Tibial nerve (tissue), 4 donors: ENCODE measurements at regions not wholly inside any gene's neighbourhood (a gene's known extent, or its start where the extent isn't known, plus 50 kb on each side); places are given as distances from the start of the nearest gene placed in this dataset.

ENCODE experiments used
- DNase-seq, 2 donors: peaks; one replicate each; pipeline ENCODE4 v3.0.0-alpha.2; 2019; ENCODE audit warnings: low spot score in 2 of 2
- H3K27ac ChIP-seq, 4 donors: fragments of 200-600 bp; sonication (generic) in 3 of 4; one replicate each; pipeline ENCODE4 v1.5.1; 2017 to 2019; ENCODE audit warnings: mild to moderate bottlenecking in 1 of 4
- H3K27me3 ChIP-seq, 2 donors: fragments of 200-600 bp; sonication (generic) in 1 of 2; one replicate each; pipeline versions ENCODE4 v1.5.1 to v1.6.0; 2017 to 2019
- H3K36me3 ChIP-seq, 3 donors: fragments of 200-600 bp; sonication (generic); one replicate each; pipeline ENCODE4 v1.5.1; 2018 to 2019
- H3K4me1 ChIP-seq, 4 donors: fragments of 200-600 bp; sonication (generic) in 3 of 4; one replicate each; pipeline ENCODE4 v1.5.1; 2017 to 2019
- H3K4me3 ChIP-seq, 4 donors: fragments of 200-600 bp; sonication (generic) in 3 of 4; one replicate each; pipeline ENCODE4 v1.5.1; 2017 to 2019; ENCODE audit warnings: mild to moderate bottlenecking in 1 of 4, moderate library complexity in 1 of 4
- H3K9me3 ChIP-seq, 4 donors: fragments of 200-600 bp; sonication (generic) in 3 of 4; one replicate each; pipeline ENCODE4 v1.5.1; 2017 to 2019
- EP300 ChIP-seq, 2 donors: sonication (generic); formaldehyde crosslinking; IDR thresholded peaks; one replicate each; pipeline ENCODE4 v1.6.1; 2017; ENCODE audit warnings: antibody characterized with exemption in 2 of 2, mild to moderate bottlenecking in 1 of 2
- POLR2A ChIP-seq, 2 donors: fragments of 450-650 bp; IDR thresholded peaks; one replicate each; pipeline ENCODE4 v1.6.1; 2017; ENCODE audit warnings: antibody characterized with exemption in 2 of 2, mild to moderate bottlenecking in 2 of 2, moderate library complexity in 2 of 2
- WGBS, 2 donors: methylation state at CpG; one replicate each; pipeline ENCODE4 v1.1.5; 2018; 5-methylcytosine and 5-hydroxymethylcytosine counted together
- TF ChIP-seq, protein P1 (sequence below), 5 experiments: fragments of 200-600 bp in 3 of 5; fragments of 450-650 bp in 2 of 5; sonication (generic) in 3 of 5; IDR thresholded peaks; one replicate each; pipeline ENCODE4 v1.5.1; 2016 to 2019; ENCODE audit warnings: antibody characterized with exemption in 5 of 5, mild to moderate bottlenecking in 3 of 5, moderate library complexity in 2 of 5

DNA sequence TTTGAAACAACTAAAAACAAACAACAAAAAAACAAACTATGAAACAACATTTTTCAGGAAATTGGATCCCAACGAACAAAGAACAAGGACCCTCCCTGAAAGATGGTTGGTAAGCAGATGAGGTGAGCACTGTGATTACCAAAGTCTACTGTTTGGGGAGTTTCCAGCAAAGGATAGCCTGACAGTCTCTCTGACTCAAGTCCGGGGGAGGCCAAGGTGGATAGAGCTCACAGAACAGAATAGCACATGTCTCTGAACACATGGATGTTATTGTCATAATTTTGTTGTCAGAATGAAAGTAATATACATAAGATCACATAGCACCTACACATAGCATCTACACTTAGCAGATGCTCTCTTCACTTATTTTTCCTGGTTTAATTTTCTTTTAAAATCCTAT is 501.3 kb upstream of the TENM4 start:
- WGBS, 2 donors = 64 to 83% methylated on average over 2 of the region's 2 CpGs
- no peaks in the 10 kb centered on the region for H3K36me3 ChIP-seq
- H3K27me3 ChIP-seq = no peaks in the 10 kb centered on the region
- no peak for DNase-seq
- TF ChIP-seq POLR2A (IDR thresholded peaks at IDR 0.05) (no peak), EP300 (IDR thresholded peaks at IDR 0.05) (no peak)
- TF ChIP-seq, protein P1, sequence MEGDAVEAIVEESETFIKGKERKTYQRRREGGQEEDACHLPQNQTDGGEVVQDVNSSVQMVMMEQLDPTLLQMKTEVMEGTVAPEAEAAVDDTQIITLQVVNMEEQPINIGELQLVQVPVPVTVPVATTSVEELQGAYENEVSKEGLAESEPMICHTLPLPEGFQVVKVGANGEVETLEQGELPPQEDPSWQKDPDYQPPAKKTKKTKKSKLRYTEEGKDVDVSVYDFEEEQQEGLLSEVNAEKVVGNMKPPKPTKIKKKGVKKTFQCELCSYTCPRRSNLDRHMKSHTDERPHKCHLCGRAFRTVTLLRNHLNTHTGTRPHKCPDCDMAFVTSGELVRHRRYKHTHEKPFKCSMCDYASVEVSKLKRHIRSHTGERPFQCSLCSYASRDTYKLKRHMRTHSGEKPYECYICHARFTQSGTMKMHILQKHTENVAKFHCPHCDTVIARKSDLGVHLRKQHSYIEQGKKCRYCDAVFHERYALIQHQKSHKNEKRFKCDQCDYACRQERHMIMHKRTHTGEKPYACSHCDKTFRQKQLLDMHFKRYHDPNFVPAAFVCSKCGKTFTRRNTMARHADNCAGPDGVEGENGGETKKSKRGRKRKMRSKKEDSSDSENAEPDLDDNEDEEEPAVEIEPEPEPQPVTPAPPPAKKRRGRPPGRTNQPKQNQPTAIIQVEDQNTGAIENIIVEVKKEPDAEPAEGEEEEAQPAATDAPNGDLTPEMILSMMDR (IDR thresholded peaks at IDR 0.05) = no peak
- H3K4me1 ChIP-seq = no peaks in the 10 kb centered on the region
- H3K27ac ChIP-seq = no peak overlapping the region
- H3K9me3 ChIP-seq = no peaks in the 10 kb centered on the region
- no peak overlapping the region for H3K4me3 ChIP-seq

DNA sequence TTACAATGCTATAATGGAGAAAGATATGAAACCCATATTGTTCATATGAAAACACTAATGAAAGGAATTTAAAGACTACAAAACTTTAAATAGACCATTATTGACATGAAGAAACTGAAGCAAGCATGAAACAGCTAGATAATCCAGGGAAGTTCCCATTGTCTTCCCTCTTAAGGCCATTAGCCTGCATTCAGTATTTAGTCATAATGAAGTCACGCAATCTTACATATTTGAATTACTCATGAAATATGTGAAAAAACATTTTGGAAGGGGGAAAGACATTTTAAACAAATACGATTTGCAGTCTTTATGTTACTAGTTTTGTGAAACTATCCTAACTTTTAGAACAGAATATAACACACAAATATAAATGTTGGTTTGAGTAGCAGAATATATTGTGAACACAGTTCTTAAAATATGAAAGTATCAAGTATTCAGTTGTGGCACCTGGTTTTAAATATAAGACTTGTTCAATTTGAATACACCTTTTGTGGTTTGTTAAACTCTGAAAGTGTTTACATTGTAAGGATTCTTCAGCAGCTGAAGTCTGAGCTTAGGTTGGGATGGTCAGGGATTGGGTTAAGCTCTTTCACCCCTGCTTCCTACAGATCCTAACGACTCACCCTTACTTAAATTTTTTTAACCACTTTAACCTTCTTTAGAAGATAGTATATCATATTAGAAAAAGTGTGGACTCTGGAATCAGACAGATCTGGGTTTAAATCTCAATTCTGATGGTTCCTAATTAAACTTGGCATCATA is 500.3 kb upstream of the TENM4 start:
- no peak for DNase-seq
- TF ChIP-seq POLR2A (IDR thresholded peaks at IDR 0.05) = no peak
- Histone ChIP-seq H3K9me3 (no peaks in the 10 kb centered on the region), H3K36me3 (no peaks in the 10 kb centered on the region), H3K4me1 (no peaks in the 10 kb centered on the region), H3K27me3 (no peaks in the 10 kb centered on the region), H3K27ac (no peak overlapping the region), H3K4me3 (no peak overlapping the region)
- WGBS, 2 donors = 71 to 72% methylated on average over 3 of the region's 3 CpGs

DNA sequence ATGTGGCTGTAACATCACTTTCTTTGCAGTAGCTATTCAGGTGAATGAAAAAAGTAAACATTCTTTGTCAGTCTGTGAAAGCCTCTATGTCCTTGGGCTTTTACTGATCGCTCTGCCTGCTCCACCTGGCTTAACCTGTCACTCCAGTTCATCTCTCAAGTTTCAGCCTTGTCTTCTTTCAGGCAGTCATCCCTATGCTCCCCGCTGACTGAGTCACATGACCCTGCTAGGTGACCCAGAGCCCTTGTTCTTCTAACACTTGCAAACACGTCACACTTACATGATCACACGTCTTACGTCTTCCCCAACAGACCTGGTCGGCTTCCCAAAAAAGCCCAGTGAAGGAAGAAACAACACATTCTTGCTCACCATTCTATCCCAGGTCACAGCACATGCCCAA is 499.3 kb upstream of the TENM4 start:
- no peaks in the 10 kb centered on the region for H3K36me3 ChIP-seq
- no peaks in the 10 kb centered on the region for H3K9me3 ChIP-seq
- 60 to 71% methylated on average over 6 of the region's 6 CpGs for WGBS, 2 donors
- no peaks in the 10 kb centered on the region for H3K4me1 ChIP-seq
- no peak overlapping the region for H3K4me3 ChIP-seq
- no peak for DNase-seq
- H3K27ac ChIP-seq = no peak overlapping the region
- TF ChIP-seq POLR2A (IDR thresholded peaks at IDR 0.05) = no peak
- TF ChIP-seq, protein P1 (IDR thresholded peaks at IDR 0.05) = no peak
- TF ChIP-seq EP300 (IDR thresholded peaks at IDR 0.05) = no peak
- H3K27me3 ChIP-seq = no peaks in the 10 kb centered on the region

DNA sequence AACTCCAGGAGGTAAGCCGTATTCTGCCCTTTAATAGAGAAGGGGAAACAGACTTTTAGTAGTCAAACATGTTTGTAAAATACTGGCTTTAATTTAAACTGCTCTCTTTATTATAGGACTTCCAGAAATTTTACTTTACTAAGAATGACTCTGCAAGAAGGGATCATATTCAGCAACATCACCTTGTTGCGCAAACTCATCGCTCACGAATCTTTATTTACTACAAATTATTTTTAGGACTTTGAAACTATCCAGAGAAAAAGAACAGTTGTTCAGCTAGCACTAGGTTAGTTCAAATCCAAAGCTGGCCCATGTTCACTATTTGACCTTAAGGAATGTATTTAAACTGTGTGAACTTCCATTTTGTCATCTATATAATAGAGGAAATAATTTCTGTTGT is 498.3 kb upstream of the TENM4 start:
- no peaks in the 10 kb centered on the region for H3K27me3 ChIP-seq
- H3K4me1 ChIP-seq = no peaks in the 10 kb centered on the region
- no peak overlapping the region for H3K4me3 ChIP-seq
- H3K27ac ChIP-seq = no peak overlapping the region
- no peaks in the 10 kb centered on the region for H3K36me3 ChIP-seq
- TF ChIP-seq EP300 (IDR thresholded peaks at IDR 0.05) = no peak
- no peak for DNase-seq
- WGBS, 2 donors = 88 to 89% methylated on average over 4 of the region's 4 CpGs
- no peaks in the 10 kb centered on the region for H3K9me3 ChIP-seq

DNA sequence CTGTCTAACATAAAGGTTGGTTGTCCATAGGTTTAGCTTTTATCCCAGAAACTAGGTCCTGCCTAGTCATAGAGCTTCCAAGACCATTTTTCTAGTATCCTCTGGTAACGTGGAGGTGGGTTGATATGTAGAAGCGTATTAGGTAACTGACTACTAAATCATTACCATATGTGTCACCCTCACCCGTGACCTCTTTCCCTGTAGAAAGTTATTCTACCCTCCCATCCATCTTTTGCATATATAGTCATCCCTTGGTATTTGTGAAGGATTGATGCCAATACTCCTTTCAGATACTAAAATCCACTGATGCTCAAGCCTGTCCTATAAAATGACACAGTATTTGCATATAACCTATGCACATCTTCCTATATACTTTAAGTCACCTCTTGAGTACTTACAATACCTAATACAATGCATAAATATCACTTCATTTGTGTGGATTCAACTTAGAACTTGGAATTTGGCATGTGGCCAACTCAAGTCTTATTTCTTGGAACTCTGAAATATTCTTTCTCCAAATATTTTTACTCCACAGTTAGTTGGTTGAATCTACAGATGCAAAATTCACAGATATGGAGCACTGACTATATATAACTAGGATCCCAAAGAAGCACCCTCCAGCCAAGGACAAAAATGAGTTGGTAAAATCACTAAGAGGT is 497.0 kb upstream of the TENM4 start:
- Histone ChIP-seq H3K36me3 (no peaks in the 10 kb centered on the region), H3K4me1 (no peaks in the 10 kb centered on the region), H3K4me3 (no peak overlapping the region), H3K27me3 (no peaks in the 10 kb centered on the region), H3K9me3 (no peaks in the 10 kb centered on the region), H3K27ac (no peak overlapping the region)
- TF ChIP-seq EP300 (IDR thresholded peaks at IDR 0.05) = no peak
- TF ChIP-seq, protein P1 (IDR thresholded peaks at IDR 0.05) = no peak
- TF ChIP-seq POLR2A (IDR thresholded peaks at IDR 0.05) = no peak
- no peak for DNase-seq
- WGBS, 2 donors = 62 to 64% methylated on average over 3 of the region's 3 CpGs

DNA sequence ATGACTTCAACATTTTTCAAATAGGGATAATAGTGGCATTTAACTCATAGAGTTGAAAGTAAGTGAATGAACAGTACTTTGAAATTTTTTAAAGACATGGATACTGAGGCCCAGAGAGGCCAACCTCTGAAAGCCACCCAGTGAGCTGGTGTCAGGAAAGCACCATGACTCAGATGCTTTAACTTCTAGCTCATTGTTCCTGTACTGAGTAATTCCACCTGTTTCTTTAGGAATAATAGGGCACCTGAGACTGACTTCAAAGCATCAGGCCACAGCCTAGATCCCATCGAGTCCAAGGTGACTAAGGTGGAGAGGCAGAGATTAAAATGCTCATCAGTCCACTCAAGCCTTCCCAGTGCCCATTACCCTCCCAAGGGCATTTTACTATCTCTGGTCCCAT is 491.8 kb upstream of the TENM4 start:
- WGBS, 2 donors = 79 to 92% methylated on average over 1 of the region's 1 CpG
- no peak overlapping the region for H3K27ac ChIP-seq
- TF ChIP-seq, protein P1 (IDR thresholded peaks at IDR 0.05) = no peak
- TF ChIP-seq EP300 (IDR thresholded peaks at IDR 0.05) (no peak), POLR2A (IDR thresholded peaks at IDR 0.05) (no peak)
- no peaks in the 10 kb centered on the region for H3K4me1 ChIP-seq
- no peak overlapping the region for H3K4me3 ChIP-seq
- no peaks in the 10 kb centered on the region for H3K27me3 ChIP-seq
- no peak for DNase-seq
- H3K9me3 ChIP-seq = no peaks in the 10 kb centered on the region
- H3K36me3 ChIP-seq = no peaks in the 10 kb centered on the region
